Ascending aorta (tissue), 2 donors: ENCODE measurements at regions not wholly inside any gene's neighbourhood (a gene's known extent, or its start where the extent isn't known, plus 50 kb on each side); places are given as distances from the start of the nearest gene placed in this dataset.
"Not testable (repeated sequence)": the region's sequence is repeated elsewhere in the genome, so short reads cannot be mapped to it uniquely, and the experiment has no call there.

Source experiments
- DNase-seq, 2 donors: peaks; one replicate each; pipeline ENCODE4 v3.0.0-alpha.2; 2019; ENCODE audit warnings: low spot score in 2 of 2
- H3K27ac ChIP-seq, 2 donors: fragments of 200-600 bp; sonication (generic); one replicate each; pipeline ENCODE4 v1.5.1; 2016 to 2017; ENCODE audit warnings: mild to moderate bottlenecking in 1 of 2
- H3K27me3 ChIP-seq: fragments of 200-600 bp; sonication (generic); one replicate; pipeline ENCODE4 v1.5.1; 2017
- H3K36me3 ChIP-seq, 2 donors: fragments of 200-600 bp; sonication (generic); one replicate each; pipeline ENCODE4 v1.5.1; 2016
- H3K4me1 ChIP-seq, 2 donors: fragments of 200-600 bp; sonication (generic); one replicate each; pipeline ENCODE4 v1.5.1; 2016 to 2017; ENCODE audit warnings: mild to moderate bottlenecking in 1 of 2
- H3K4me3 ChIP-seq, 2 donors: fragments of 200-600 bp; sonication (generic); one replicate each; pipeline ENCODE4 v1.5.1; 2016 to 2017; ENCODE audit warnings: mild to moderate bottlenecking in 1 of 2
- H3K9me3 ChIP-seq, 2 donors: fragments of 200-600 bp; sonication (generic); one replicate each; pipeline ENCODE4 v1.5.1; 2016
- intact Hi-C: fragments of 100-400 bp; cut with DNase I; formaldehyde crosslinking; loops from one replicate; pipeline ENCODE4 v1.15.1; 2023
- TF ChIP-seq, protein P1 (sequence below), 3 experiments: fragments of 200-600 bp in 2 of 3; fragments of 450-650 bp in 1 of 3; sonication (generic) in 2 of 3; IDR thresholded peaks; one replicate each; pipeline ENCODE4 v1.5.1; 2016 to 2019; ENCODE audit warnings: antibody characterized with exemption in 3 of 3, mild to moderate bottlenecking in 1 of 3, moderate library complexity in 1 of 3

DNA sequence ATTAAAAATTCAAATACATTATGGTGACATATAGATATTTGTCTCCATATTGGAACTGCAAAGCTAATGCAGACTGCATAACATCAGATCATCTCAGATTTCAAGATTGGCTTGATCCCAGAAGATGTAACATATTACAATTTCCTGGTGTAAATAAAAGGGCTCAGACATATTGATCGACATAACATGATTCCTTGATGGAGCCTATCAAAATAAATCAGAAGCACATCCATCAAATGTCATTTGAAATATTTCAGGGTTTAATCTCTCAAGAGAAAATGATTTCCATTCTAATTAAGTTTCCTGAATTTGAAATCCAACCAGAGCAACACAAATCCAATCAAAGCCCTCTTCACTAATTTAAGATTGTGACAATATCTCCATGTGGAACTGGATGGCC, 75.1 kb upstream of the UNC13C start:
- Histone ChIP-seq H3K4me1 (no peaks in the 10 kb centered on the region), H3K27ac (no peak overlapping the region), H3K9me3 (no peaks in the 10 kb centered on the region), H3K4me3 (no peak overlapping the region), H3K36me3 (no peaks in the 10 kb centered on the region), H3K27me3 (no peaks in the 10 kb centered on the region)
- TF ChIP-seq, protein P1, sequence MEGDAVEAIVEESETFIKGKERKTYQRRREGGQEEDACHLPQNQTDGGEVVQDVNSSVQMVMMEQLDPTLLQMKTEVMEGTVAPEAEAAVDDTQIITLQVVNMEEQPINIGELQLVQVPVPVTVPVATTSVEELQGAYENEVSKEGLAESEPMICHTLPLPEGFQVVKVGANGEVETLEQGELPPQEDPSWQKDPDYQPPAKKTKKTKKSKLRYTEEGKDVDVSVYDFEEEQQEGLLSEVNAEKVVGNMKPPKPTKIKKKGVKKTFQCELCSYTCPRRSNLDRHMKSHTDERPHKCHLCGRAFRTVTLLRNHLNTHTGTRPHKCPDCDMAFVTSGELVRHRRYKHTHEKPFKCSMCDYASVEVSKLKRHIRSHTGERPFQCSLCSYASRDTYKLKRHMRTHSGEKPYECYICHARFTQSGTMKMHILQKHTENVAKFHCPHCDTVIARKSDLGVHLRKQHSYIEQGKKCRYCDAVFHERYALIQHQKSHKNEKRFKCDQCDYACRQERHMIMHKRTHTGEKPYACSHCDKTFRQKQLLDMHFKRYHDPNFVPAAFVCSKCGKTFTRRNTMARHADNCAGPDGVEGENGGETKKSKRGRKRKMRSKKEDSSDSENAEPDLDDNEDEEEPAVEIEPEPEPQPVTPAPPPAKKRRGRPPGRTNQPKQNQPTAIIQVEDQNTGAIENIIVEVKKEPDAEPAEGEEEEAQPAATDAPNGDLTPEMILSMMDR (IDR thresholded peaks at IDR 0.05): no peak
- intact Hi-C loops: no loop called here
- no peak for DNase-seq

DNA sequence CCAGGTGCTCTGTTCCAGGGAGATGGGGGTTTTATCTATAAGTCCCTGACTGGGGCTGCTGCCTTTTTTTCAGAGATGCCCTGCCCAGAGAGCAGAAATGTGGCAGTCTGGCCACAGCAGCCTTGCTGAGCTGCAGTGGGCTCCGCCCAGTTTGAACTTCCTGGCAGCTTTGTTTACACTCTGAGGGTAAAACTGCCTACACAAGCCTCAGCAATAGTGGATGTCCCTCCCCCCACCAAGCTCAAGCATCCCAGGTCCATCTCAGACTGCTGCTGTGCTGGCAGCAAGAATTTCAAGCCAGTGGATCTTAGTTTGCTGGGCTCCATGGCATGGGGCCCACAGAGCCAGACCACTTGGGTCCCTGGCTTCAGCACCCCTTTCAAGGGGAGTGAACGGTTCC, 84.8 kb upstream of the UNC13C start:
- H3K27ac ChIP-seq, H3K4me3 ChIP-seq, intact Hi-C loops, H3K9me3 ChIP-seq, H3K36me3 ChIP-seq, H3K27me3 ChIP-seq, DNase-seq, H3K4me1 ChIP-seq: not testable (repeated sequence)

DNA sequence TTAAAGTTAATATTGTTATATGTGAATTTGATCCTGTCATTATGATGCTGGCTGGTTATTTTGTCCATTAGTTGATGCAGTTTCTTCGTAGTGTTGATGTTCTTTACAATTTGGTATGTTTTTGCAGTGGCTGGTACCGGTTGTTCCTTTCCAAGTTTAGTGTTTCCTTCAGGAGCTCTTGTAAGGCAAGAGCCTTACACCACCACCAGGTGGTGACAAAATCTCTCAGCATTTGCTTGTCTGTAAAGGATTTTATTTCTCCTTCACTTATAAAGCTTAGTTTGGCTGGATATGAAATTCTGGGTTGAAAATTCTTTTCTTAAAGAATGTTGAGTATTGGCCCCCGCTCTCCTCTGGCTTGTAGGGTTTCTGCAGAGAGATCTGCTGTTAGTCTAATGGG, 86.4 kb upstream of the UNC13C start:
- DNase-seq, H3K27ac ChIP-seq, H3K4me3 ChIP-seq, H3K9me3 ChIP-seq, H3K36me3 ChIP-seq, H3K4me1 ChIP-seq, intact Hi-C loops, H3K27me3 ChIP-seq: not testable (repeated sequence)

DNA sequence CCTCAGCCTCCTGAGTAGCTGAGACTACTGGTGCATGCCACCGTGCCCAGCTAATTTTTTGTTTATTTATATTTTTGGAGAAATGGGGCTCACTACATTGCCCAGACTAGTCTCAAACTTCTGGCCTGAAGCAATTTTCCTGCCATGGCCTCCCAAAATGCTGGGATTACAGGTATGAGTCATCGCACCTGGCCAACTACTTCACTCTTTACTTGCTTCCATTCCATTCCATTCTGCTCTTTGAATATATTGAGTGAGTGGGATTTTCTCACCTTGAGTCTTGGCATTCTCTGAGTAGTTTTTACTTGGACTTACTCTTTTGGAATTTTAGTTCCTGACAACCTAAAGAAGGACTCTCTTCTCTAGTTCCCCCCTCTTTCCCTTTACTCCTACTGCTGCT, 93.8 kb upstream of the UNC13C start:
- Histone ChIP-seq H3K36me3 (no peaks in the 10 kb centered on the region), H3K27ac (no peak overlapping the region), H3K4me3 (no peak overlapping the region), H3K4me1 (no peaks in the 10 kb centered on the region), H3K27me3 (no peaks in the 10 kb centered on the region), H3K9me3 (no peaks in the 10 kb centered on the region)
- TF ChIP-seq, protein P1 (IDR thresholded peaks at IDR 0.05): no peak
- no peak for DNase-seq
- intact Hi-C loops: no loop called here

DNA sequence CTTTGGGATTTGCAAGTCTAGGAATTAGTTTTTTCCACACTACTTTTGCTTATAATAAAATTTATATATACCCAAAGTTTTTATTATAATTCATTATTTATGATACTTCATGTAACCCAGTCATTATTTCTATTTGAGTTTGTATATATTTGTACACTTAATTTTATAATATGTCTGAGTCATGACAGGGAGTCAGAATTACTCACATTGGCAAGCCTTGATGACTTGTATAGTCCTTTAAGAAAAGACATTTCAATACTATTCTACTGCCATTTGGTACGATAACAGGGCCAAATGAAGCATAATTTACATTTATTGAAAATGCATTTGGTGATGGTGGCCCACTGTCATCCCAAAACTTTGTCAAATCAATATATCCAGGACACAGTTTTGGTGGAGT, 95.9 kb upstream of the UNC13C start:
- TF ChIP-seq, protein P1 (IDR thresholded peaks at IDR 0.05): no peak
- Histone ChIP-seq H3K27ac (no peak overlapping the region), H3K27me3 (no peaks in the 10 kb centered on the region), H3K36me3 (no peaks in the 10 kb centered on the region), H3K4me3 (no peak overlapping the region), H3K4me1 (no peaks in the 10 kb centered on the region), H3K9me3 (no peaks in the 10 kb centered on the region)
- DNase-seq: no peak
- intact Hi-C loops: no loop called here

DNA sequence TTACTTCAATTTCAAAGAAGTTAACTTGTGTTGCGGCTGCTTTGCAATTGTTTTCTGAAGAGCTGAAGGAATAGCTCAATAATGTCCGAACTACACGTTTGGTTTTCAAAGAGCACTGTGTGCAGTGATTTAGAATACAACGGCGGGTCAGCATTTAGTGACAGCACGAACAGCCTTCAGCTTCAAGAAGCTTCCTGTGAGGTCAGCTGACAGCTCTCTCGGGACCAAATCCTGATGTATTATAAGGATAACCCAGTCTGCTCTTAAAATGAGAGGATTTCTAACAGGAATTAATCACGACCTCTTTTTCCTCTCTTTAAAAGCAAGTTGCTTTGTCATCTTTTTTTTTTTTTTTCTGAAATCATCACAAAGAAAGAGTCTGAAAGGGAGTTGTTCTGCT, 97.9 kb upstream of the UNC13C start:
- no peaks in the 10 kb centered on the region for H3K36me3 ChIP-seq
- intact Hi-C loops: no loop called here
- DNase-seq: no peak
- H3K4me3 ChIP-seq: no peak overlapping the region
- no peaks in the 10 kb centered on the region for H3K27me3 ChIP-seq
- TF ChIP-seq, protein P1 (IDR thresholded peaks at IDR 0.05): no peak
- no peaks in the 10 kb centered on the region for H3K4me1 ChIP-seq
- H3K27ac ChIP-seq: no peak overlapping the region
- H3K9me3 ChIP-seq: no peaks in the 10 kb centered on the region

DNA sequence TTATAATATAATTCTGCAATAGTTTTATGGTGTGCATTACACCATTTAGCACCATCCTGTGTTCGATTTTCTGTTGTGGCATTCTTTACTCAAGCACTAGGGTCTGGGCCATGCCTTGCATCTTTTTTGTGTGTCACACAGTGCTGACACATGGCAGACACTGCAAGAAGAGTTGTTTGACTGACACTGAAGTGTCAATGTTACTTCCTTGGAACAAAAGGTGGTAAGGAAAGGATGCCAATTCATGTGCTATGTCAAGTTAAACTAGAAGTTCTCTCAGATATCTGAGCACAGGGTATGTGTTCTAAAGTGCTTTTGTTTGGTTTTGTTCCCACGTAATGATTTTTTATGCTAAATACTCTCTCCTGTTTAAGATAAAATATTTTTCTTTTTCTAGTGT, 102.5 kb upstream of the UNC13C start:
- Histone ChIP-seq H3K9me3 (no peaks in the 10 kb centered on the region), H3K4me3 (no peak overlapping the region), H3K36me3 (no peaks in the 10 kb centered on the region), H3K4me1 (no peaks in the 10 kb centered on the region), H3K27ac (no peak overlapping the region), H3K27me3 (no peaks in the 10 kb centered on the region)
- TF ChIP-seq, protein P1 (IDR thresholded peaks at IDR 0.05): no peak
- intact Hi-C loops: no loop called here
- no peak for DNase-seq
